GM12878 (cell line): ENCODE measurements at regions not wholly inside any gene's neighbourhood (a gene's known extent, or its start where the extent isn't known, plus 50 kb on each side); places are given as distances from the start of the nearest gene placed in this dataset.

Source experiments
- POLR2A ChIP-seq: IDR thresholded peaks from 2 replicates; pipeline ENCODE4 v1.6.1; 2011; ENCODE audit warnings: low read depth, mild to moderate bottlenecking, low read length
- ZNF274 ChIP-seq: IDR thresholded peaks from one replicate; pipeline ENCODE4 v1.8.0; 2011; ENCODE audit not compliant: insufficient read length, insufficient read depth
- TF ChIP-seq, protein P1 (sequence below), 3 experiments: IDR thresholded peaks in 2 of 3; conservative IDR thresholded peaks in 1 of 3; 2 replicates each; pipeline ENCODE4 v1.5.1; 2011; ENCODE audit warnings: low read depth in 3 of 3, low read length in 3 of 3, mild to moderate bottlenecking in 3 of 3, control low read depth in 2 of 3, moderate library complexity in 2 of 3, inconsistent platforms in 1 of 3, mixed read lengths in 1 of 3; ENCODE audit not compliant: control insufficient read depth in 2 of 3, insufficient read depth in 1 of 3; ENCODE audit errors: extremely low read depth in 1 of 3

DNA sequence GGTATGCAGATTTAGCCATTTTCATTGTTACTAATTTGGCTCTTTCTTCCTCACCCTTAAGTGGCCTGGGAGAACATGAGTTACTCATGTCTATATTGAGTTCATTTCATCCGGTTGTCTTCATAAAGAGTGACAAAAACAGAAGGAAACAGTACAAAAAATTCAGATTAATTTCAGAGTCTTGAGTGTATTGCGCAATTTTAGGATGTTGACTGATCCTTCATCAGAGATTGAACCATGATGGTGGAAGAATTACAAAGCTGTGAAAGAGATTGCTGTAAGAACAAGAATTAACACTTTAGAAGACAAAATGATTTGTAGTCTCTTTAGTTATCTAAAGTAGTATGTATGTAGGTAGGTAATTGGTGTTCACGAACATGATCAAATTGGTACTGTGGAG is 194.0 kb upstream of the PPP1R3A start:
- TF ChIP-seq POLR2A = no peak
- TF ChIP-seq ZNF274 = no peak
- TF ChIP-seq, protein P1, sequence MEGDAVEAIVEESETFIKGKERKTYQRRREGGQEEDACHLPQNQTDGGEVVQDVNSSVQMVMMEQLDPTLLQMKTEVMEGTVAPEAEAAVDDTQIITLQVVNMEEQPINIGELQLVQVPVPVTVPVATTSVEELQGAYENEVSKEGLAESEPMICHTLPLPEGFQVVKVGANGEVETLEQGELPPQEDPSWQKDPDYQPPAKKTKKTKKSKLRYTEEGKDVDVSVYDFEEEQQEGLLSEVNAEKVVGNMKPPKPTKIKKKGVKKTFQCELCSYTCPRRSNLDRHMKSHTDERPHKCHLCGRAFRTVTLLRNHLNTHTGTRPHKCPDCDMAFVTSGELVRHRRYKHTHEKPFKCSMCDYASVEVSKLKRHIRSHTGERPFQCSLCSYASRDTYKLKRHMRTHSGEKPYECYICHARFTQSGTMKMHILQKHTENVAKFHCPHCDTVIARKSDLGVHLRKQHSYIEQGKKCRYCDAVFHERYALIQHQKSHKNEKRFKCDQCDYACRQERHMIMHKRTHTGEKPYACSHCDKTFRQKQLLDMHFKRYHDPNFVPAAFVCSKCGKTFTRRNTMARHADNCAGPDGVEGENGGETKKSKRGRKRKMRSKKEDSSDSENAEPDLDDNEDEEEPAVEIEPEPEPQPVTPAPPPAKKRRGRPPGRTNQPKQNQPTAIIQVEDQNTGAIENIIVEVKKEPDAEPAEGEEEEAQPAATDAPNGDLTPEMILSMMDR (IDR thresholded peaks at IDR 0.05 in 2 of 3, conservative IDR thresholded peaks at IDR 0.05 in 1 of 3; ENCODE audit: control insufficient read depth in 2 of 3, extremely low read depth in 1 of 3, insufficient read depth in 1 of 3, low read depth in 3 of 3, low read length in 3 of 3) = no peak
